H1 (cell line): ENCODE measurements at regions not wholly inside any gene's neighbourhood (a gene's known extent, or its start where the extent isn't known, plus 50 kb on each side); places are given as distances from the start of the nearest gene placed in this dataset.

Source experiments
- CTCF ChIA-PET: fragments of 300-600 bp; sonication (Branson Sonifier 250); formaldehyde crosslinking; loops from one replicate; lab custom pipeline; 2021; ENCODE audit not compliant: partially characterized antibody; lab: Charles Lee
- POLR2A ChIA-PET: fragments of 300-600 bp; sonication (Branson Sonifier 250); formaldehyde crosslinking; loops from one replicate; lab custom pipeline; 2021; ENCODE audit warnings: inconsistent platforms; ENCODE audit not compliant: partially characterized antibody; lab: Charles Lee
- DNase-seq, 2 experiments: peaks; one replicate each; pipeline versions ENCODE4 v3.0.0 to v3.0.0-alpha.2; 2010 to 2022; ENCODE audit warnings: low spot score in 2 of 2, low read depth in 1 of 2, mixed read lengths in 1 of 2
- FAIRE-seq: peaks from 2 replicates; lab custom pipeline; 2011; peaks lifted over from hg19 to GRCh38; lab: Jason Lieb, UNC
- H2AFZ ChIP-seq: 2 replicates; pipeline ENCODE4 v1.8.1; 2012; ENCODE audit warnings: low read length, inconsistent platforms
- H2AK5ac ChIP-seq: 2 replicates; pipeline ENCODE4 v1.6.1; 2013; ENCODE audit warnings: low read depth, low read length
- H2BK120ac ChIP-seq: replicated peaks from 2 replicates; pipeline ENCODE3; 2013; ENCODE audit warnings: low read depth, low read length, inconsistent platforms
- H2BK12ac ChIP-seq: 2 replicates; pipeline ENCODE4 v1.6.1; 2013; ENCODE audit warnings: low read depth, low read length
- H2BK15ac ChIP-seq: 2 replicates; pipeline ENCODE4 v1.6.1; 2013; ENCODE audit warnings: low read length
- H2BK20ac ChIP-seq: 2 replicates; pipeline ENCODE4 v1.6.1; 2013; ENCODE audit warnings: low read length
- H2BK5ac ChIP-seq: 2 replicates; pipeline ENCODE4 v1.6.1; 2013; ENCODE audit warnings: low read depth, low read length
- H3K14ac ChIP-seq: 2 replicates; pipeline ENCODE4 v1.6.1; 2013; ENCODE audit warnings: inconsistent platforms; ENCODE audit not compliant: insufficient read length
- H3K18ac ChIP-seq: 2 replicates; pipeline ENCODE4 v1.6.1; 2013; ENCODE audit warnings: low read length; ENCODE audit errors: extremely low read depth
- H3K23ac ChIP-seq: 2 replicates; pipeline ENCODE4 v1.6.1; 2013; ENCODE audit warnings: inconsistent platforms; ENCODE audit not compliant: insufficient read length
- H3K23me2 ChIP-seq: 2 replicates; pipeline ENCODE4 v1.6.1; 2013; ENCODE audit warnings: low read depth, low read length
- H3K27ac ChIP-seq: 2 replicates; pipeline ENCODE4 v1.6.1; 2011; ENCODE audit warnings: low read depth, low read length, inconsistent platforms
- H3K27me3 ChIP-seq, 4 experiments: replicated peaks in 1 of 4; 1 replicate in 1 of 4; 2 replicates in 3 of 4; pipeline versions ENCODE4 v1.6.1 to v1.8.1; 2011 to 2013; ENCODE audit warnings: low read length in 3 of 4, mild to moderate bottlenecking in 3 of 4, inconsistent platforms in 2 of 4, mixed read lengths in 2 of 4, moderate library complexity in 1 of 4; ENCODE audit not compliant: control insufficient read depth in 3 of 4, insufficient read depth in 3 of 4; ENCODE audit errors: extremely low read depth in 1 of 4
- H3K36me3 ChIP-seq, 4 experiments: 2 replicates each; pipeline versions ENCODE4 v1.6.1 to v1.8.1; 2011 to 2013; ENCODE audit warnings: mild to moderate bottlenecking in 4 of 4, low read length in 3 of 4, moderate library complexity in 2 of 4, control low read depth in 1 of 4, inconsistent platforms in 1 of 4; ENCODE audit not compliant: insufficient read depth in 4 of 4, control insufficient read depth in 2 of 4
- H3K4ac ChIP-seq: replicated peaks from 2 replicates; pipeline ENCODE3; 2013; ENCODE audit warnings: low read length, low read depth, mixed read lengths, inconsistent platforms; ENCODE audit not compliant: insufficient read length
- H3K4me1 ChIP-seq, 4 experiments: replicated peaks in 1 of 4; 1 replicate in 1 of 4; 2 replicates in 3 of 4; pipeline versions ENCODE4 v1.6.1 to v1.8.1; 2011 to 2013; ENCODE audit warnings: low read length in 3 of 4, inconsistent platforms in 2 of 4, mixed read lengths in 1 of 4; ENCODE audit not compliant: insufficient read depth in 4 of 4, control insufficient read depth in 3 of 4
- H3K4me2 ChIP-seq, 2 experiments: 2 replicates each; pipeline versions ENCODE4 v1.6.1 to v1.8.1; 2011 to 2013; ENCODE audit warnings: low read depth in 2 of 2, low read length in 2 of 2, control low read depth in 1 of 2, inconsistent platforms in 1 of 2, mild to moderate bottlenecking in 1 of 2; ENCODE audit not compliant: insufficient read depth in 1 of 2
- H3K4me3 ChIP-seq, 4 experiments: fragments of 200-600, 300-600 bp in 1 of 4; sonication (generic), shearing (Covaris generic), sonication (Bioruptor Twin) in 1 of 4; 2 replicates each; pipeline versions ENCODE4 v1.5.1 to v1.8.1; 2011 to 2016; ENCODE audit warnings: low read length in 4 of 4, low read depth in 3 of 4, control low read depth in 2 of 4, inconsistent platforms in 2 of 4, mild to moderate bottlenecking in 2 of 4, mixed read lengths in 1 of 4, moderate library complexity in 1 of 4; ENCODE audit not compliant: insufficient read depth in 2 of 4; ENCODE audit errors: extremely low read depth in 1 of 4
- H3K56ac ChIP-seq: replicated peaks from 2 replicates; pipeline ENCODE3; 2013; ENCODE audit warnings: low read depth, mild to moderate bottlenecking, mixed read lengths, low read length, inconsistent platforms; ENCODE audit not compliant: insufficient read length
- H3K79me1 ChIP-seq: 2 replicates; pipeline ENCODE4 v1.6.1; 2013; ENCODE audit warnings: low read depth, low read length, control low read depth
- H3K79me2 ChIP-seq, 2 experiments: 2 replicates each; pipeline versions ENCODE4 v1.6.1 to v1.8.1; 2012 to 2013; ENCODE audit warnings: low read length in 2 of 2, mild to moderate bottlenecking in 2 of 2, inconsistent platforms in 1 of 2; ENCODE audit not compliant: insufficient read depth in 2 of 2, control insufficient read depth in 1 of 2
- H3K9ac ChIP-seq, 4 experiments: replicated peaks in 1 of 4; 1 replicate in 1 of 4; 2 replicates in 3 of 4; pipeline versions ENCODE4 v1.6.1 to v1.8.1; 2011 to 2013; ENCODE audit warnings: low read depth in 3 of 4, low read length in 3 of 4, control low read depth in 2 of 4, mild to moderate bottlenecking in 2 of 4, moderate library complexity in 2 of 4, inconsistent platforms in 1 of 4; ENCODE audit errors: extremely low read depth in 1 of 4
- H3K9me3 ChIP-seq, 2 experiments: 2 replicates each; pipeline versions ENCODE4 v1.6.1 to v1.8.1; 2012 to 2013; ENCODE audit warnings: mild to moderate bottlenecking in 2 of 2, moderate library complexity in 2 of 2, control low read depth in 1 of 2, inconsistent platforms in 1 of 2, low read depth in 1 of 2, low read length in 1 of 2, mixed read lengths in 1 of 2; ENCODE audit not compliant: insufficient read depth in 2 of 2
- H4K20me1 ChIP-seq, 2 experiments: replicated peaks in 1 of 2; 2 replicates each; pipeline versions ENCODE3 to v1.8.1; 2011 to 2013; ENCODE audit warnings: inconsistent platforms in 2 of 2, low read length in 2 of 2, mild to moderate bottlenecking in 1 of 2; ENCODE audit not compliant: insufficient read depth in 2 of 2, control insufficient read depth in 1 of 2
- H4K5ac ChIP-seq: 2 replicates; pipeline ENCODE4 v1.6.1; 2013; ENCODE audit warnings: low read length, low read depth, mixed read lengths, inconsistent platforms; ENCODE audit not compliant: insufficient read length
- H4K8ac ChIP-seq: 2 replicates; pipeline ENCODE4 v1.8.0; 2013; ENCODE audit warnings: mild to moderate bottlenecking, moderate library complexity, low read length, inconsistent platforms; ENCODE audit not compliant: insufficient read depth; ENCODE audit errors: extremely low read depth
- H4K91ac ChIP-seq: replicated peaks from 2 replicates; pipeline ENCODE3; 2013; ENCODE audit warnings: low read length, mixed read lengths, inconsistent platforms; ENCODE audit not compliant: insufficient read length
- BCL11A ChIP-seq, 2 experiments: IDR thresholded peaks; one replicate each; pipeline ENCODE4 v1.6.1; 2011; ENCODE audit warnings: low read depth in 2 of 2, low read length in 2 of 2, mild to moderate bottlenecking in 2 of 2
- JUND ChIP-seq: IDR thresholded peaks from 2 replicates; pipeline ENCODE4 v1.6.1; 2011; ENCODE audit warnings: mild to moderate bottlenecking, improper control_type of control experiment, low read length
- NRF1 ChIP-seq: IDR thresholded peaks from 2 replicates; pipeline ENCODE4 v1.6.1; 2011; ENCODE audit warnings: mild to moderate bottlenecking, low read depth, low read length, improper control_type of control experiment
- PHF8 ChIP-seq: fragments of 200-600 bp; sonication (generic); conservative IDR thresholded peaks from 2 replicates; pipeline ENCODE4 v1.7.1; 2012; ENCODE audit warnings: low read depth, mild to moderate bottlenecking, inconsistent platforms, low read length, moderate library complexity
- SRF ChIP-seq: IDR thresholded peaks from 2 replicates; pipeline ENCODE4 v1.6.1; 2011; ENCODE audit warnings: mild to moderate bottlenecking, low read depth, low read length, moderate library complexity
- TCF12 ChIP-seq: IDR thresholded peaks from 2 replicates; pipeline ENCODE4 v1.6.1; 2011; ENCODE audit warnings: low read depth, mild to moderate bottlenecking, low read length
- TEAD4 ChIP-seq: IDR thresholded peaks from 2 replicates; pipeline ENCODE4 v1.6.1; 2012; ENCODE audit warnings: low read depth, low read length, inconsistent platforms, mixed read lengths
- WGBS, 2 experiments: shearing (Covaris generic) in 1 of 2; methylation state at CpG; one replicate each; pipeline versions ENCODE4 v1.1.6 to v1.1.7; 2013 to 2015; ENCODE audit warnings: low lambda C conversion rate in 2 of 2, mixed read lengths in 2 of 2, inconsistent platforms in 1 of 2, low coverage in 1 of 2, missing lambda C conversion rate in 1 of 2; ENCODE audit not compliant: insufficient replicate concordance in 2 of 2, insufficient coverage in 1 of 2, insufficient read length in 1 of 2; ENCODE audit errors: extremely low coverage in 1 of 2, missing lambda C conversion rate in 1 of 2; 5-methylcytosine and 5-hydroxymethylcytosine counted together

DNA sequence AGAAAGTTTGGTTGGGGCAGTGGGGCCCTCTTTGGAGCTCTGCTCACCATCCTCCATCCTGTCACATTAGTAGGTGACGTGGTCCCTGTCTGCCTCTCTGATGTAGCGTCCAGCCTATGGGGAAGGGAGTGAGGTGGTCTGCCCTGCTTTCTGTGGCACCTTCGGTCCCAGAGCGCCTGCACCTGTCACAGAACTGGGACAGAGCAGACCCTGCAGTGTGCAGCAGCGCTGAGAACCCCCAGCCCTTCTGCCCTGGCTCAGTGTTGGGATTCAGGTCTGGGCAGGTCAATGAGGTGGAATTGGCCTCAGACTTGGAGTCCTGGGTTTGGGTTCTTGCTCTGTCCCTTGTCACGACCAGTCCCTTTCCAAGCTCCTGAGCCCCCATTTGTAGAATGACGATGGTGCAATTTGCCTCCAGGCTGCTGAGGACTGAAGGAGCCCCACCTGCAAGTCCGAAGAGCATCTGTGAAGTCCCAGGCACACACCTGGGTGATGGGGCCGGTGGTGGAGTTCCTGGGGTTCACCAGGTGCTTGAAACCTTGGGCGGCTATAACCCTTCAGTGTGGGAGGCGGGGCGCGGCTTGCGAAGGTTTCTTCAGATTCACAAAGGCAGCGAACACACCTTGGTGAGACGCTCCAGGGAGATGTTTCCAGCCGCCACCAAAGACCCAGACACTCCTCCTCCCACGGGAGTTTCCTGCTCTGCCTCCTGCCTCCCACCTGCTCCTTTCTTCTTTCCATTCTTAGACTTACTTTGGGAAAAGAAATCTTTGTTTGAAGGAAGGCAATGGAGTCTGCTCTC, 265.4 kb upstream of the HDAC4 start:
- H3K23me2 ChIP-seq = no peaks in the 10 kb centered on the region; the same call in 1 of the 2 replicates
- H4K20me1 ChIP-seq = no peaks in the 10 kb centered on the region
- H3K4me2 ChIP-seq = no peak overlapping the region
- H2BK15ac ChIP-seq = no peak overlapping the region
- no peak overlapping the region for H2AFZ ChIP-seq
- no peaks in the 10 kb centered on the region for H3K36me3 ChIP-seq
- no peak overlapping the region for H2AK5ac ChIP-seq
- ChIA-PET CTCF (interaction anchor here (0.6 kb wide), 1 partner anchor 749 kb away, joined by 3 read pairs; no protein-coding TSS in a partner anchor), POLR2A (no interaction called here)
- H3K14ac ChIP-seq = no peak overlapping the region
- WGBS, 2 experiments = 96% methylated on average over 18 of the region's 18 CpGs; no CpG with 5 or more reads in 1 of the 2 experiments
- no peaks in the 10 kb centered on the region for H3K79me2 ChIP-seq
- H3K4me1 ChIP-seq = no peaks in the 10 kb centered on the region; a peak in 1 of 7 replicates
- H3K27me3 ChIP-seq = peaks cover 0 to 2% (median 0%) of the 10 kb centered on the region in 4 experiments; a peak in 2 of 7 replicates
- no peak overlapping the region for H2BK12ac ChIP-seq
- no peak overlapping the region for H3K23ac ChIP-seq
- H3K4me3 ChIP-seq = no peak overlapping the region
- TF ChIP-seq TEAD4 (no peak), PHF8 (no peak), JUND (no peak), NRF1 (no peak), BCL11A (IDR thresholded peaks at IDR 0.05; ENCODE audit: low read depth in 2 of 2, low read length in 2 of 2) (no peak), TCF12 (no peak), SRF (no peak)
- DNase-seq (no peak), FAIRE-seq (no peak)
- H4K91ac ChIP-seq = no peak overlapping the region
- no peaks in the 10 kb centered on the region for H3K79me1 ChIP-seq
- H2BK20ac ChIP-seq = no peak overlapping the region
- H3K27ac ChIP-seq = no peak overlapping the region
- no peak overlapping the region for H3K56ac ChIP-seq
- no peak overlapping the region; the same call in 1 of the 2 replicates for H4K8ac ChIP-seq
- H2BK5ac ChIP-seq = no peak overlapping the region
- H2BK120ac ChIP-seq = no peak overlapping the region
- no peak overlapping the region for H4K5ac ChIP-seq
- no peaks in the 10 kb centered on the region; a peak in 1 of 4 replicates for H3K9me3 ChIP-seq
- no peak overlapping the region for H3K18ac ChIP-seq
- H3K9ac ChIP-seq = no peak overlapping the region
- no peak overlapping the region for H3K4ac ChIP-seq
